IPS DF 19.7 (cell line): ENCODE measurements at regions not wholly inside any gene's neighbourhood (a gene's known extent, or its start where the extent isn't known, plus 50 kb on each side); places are given as distances from the start of the nearest gene placed in this dataset.
"Not testable (repeated sequence)": the region's sequence is repeated elsewhere in the genome, so short reads cannot be mapped to it uniquely, and the experiment has no call there.

Source experiments
- DNase-seq: peaks from one replicate; pipeline ENCODE4 v3.0.0-alpha.2; 2013; ENCODE audit warnings: low read depth, low spot score

- no peak for DNase-seq
These were observed 109.8 kb downstream of the GOSR1 start for GRCh38 chr17:30586818-30587595.

- DNase-seq = no peak
These were observed 107.6 kb downstream of the GOSR1 start for GRCh38 chr17:30584810-30585209.

GRCh38 chr17:30580916-30581315 lies 103.7 kb downstream of the GOSR1 start:
- DNase-seq = no peak

- no peak for DNase-seq
These were observed 102.6 kb downstream of the GOSR1 start for GRCh38 chr17:30579610-30580315.

GRCh38 chr17:30578015-30578717 lies 101.0 kb downstream of the GOSR1 start:
- not testable (repeated sequence) for DNase-seq
